GM12864 (cell line): ENCODE measurements at regions not wholly inside any gene's neighbourhood (a gene's known extent, or its start where the extent isn't known, plus 50 kb on each side); places are given as distances from the start of the nearest gene placed in this dataset.

Source experiments
- DNase-seq: peaks from one replicate; pipeline ENCODE4 v3.0.0-alpha.2; 2011; ENCODE audit warnings: low read depth
- H3K4me3 ChIP-seq: 2 replicates; pipeline ENCODE4 v1.5.1; 2011; ENCODE audit warnings: mild to moderate bottlenecking, low read depth, low read length, control low read depth
- TF ChIP-seq, protein P1 (sequence below): IDR thresholded peaks from 2 replicates; pipeline ENCODE4 v1.5.1; 2011; ENCODE audit warnings: low read depth, mild to moderate bottlenecking, moderate library complexity, low read length, control low read depth, inconsistent platforms; ENCODE audit errors: missing control alignments

GRCh38 chr2:217478831-217479455, 523.9 kb downstream of the TNS1 start:
- no peak overlapping the region for H3K4me3 ChIP-seq
- TF ChIP-seq, protein P1, sequence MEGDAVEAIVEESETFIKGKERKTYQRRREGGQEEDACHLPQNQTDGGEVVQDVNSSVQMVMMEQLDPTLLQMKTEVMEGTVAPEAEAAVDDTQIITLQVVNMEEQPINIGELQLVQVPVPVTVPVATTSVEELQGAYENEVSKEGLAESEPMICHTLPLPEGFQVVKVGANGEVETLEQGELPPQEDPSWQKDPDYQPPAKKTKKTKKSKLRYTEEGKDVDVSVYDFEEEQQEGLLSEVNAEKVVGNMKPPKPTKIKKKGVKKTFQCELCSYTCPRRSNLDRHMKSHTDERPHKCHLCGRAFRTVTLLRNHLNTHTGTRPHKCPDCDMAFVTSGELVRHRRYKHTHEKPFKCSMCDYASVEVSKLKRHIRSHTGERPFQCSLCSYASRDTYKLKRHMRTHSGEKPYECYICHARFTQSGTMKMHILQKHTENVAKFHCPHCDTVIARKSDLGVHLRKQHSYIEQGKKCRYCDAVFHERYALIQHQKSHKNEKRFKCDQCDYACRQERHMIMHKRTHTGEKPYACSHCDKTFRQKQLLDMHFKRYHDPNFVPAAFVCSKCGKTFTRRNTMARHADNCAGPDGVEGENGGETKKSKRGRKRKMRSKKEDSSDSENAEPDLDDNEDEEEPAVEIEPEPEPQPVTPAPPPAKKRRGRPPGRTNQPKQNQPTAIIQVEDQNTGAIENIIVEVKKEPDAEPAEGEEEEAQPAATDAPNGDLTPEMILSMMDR = no peak
- DNase-seq = no peak

DNA sequence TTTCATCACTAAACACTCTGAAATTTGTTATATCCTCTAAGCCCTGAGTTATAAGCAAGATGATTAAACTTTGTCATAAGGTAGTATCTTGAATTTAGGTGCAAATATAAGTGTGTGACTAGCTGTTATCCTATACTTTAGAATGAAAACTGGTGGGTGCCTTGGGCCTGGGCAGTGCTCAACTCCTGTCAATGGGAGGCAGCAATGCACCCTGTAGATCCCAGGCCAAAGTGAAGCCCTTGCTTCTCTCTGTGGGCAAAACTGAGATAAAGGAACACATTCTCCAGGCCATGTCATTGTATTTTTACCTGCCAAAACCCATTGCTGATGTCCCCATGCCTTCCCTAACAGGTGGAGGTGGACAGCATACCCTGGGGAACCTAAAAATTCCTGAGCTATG, 525.2 kb downstream of the TNS1 start:
- no peak for DNase-seq

GRCh38 chr2:217475791-217476190, 527.0 kb downstream of the TNS1 start:
- TF ChIP-seq, protein P1 = no peak
- DNase-seq = no peak

More for the DNA sequence above, 525.2 kb downstream of the TNS1 start:
- TF ChIP-seq, protein P1 = no peak
- H3K4me3 ChIP-seq = no peak overlapping the region

GRCh38 chr2:217475101-217475500, 527.7 kb downstream of the TNS1 start:
- H3K4me3 ChIP-seq = no peak overlapping the region
- TF ChIP-seq, protein P1 = no peak
- DNase-seq = no peak

More at GRCh38 chr2:217475791-217476190, 527.0 kb downstream of the TNS1 start:
- H3K4me3 ChIP-seq = no peak overlapping the region

DNA sequence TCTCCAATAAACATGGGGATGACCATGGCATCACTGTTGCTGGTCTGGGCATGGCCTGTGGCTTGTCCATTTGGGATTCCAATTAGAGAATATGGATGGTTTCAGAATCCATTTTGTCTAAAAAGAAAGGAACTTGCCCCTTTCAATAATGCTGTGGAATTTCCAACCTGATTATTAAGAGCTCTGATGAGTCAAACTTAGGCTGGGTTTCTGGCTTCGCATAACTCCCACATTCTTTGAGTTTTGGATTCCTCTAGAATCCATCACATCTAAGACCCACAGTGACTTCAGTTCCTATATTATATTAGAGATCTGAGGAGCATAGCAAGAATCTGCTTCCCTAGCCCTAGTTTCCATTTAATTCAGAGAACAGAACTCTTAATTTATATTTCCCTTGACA, 531.5 kb downstream of the TNS1 start:
- no peak for DNase-seq
- H3K4me3 ChIP-seq = no peak overlapping the region
- TF ChIP-seq, protein P1 = no peak

DNA sequence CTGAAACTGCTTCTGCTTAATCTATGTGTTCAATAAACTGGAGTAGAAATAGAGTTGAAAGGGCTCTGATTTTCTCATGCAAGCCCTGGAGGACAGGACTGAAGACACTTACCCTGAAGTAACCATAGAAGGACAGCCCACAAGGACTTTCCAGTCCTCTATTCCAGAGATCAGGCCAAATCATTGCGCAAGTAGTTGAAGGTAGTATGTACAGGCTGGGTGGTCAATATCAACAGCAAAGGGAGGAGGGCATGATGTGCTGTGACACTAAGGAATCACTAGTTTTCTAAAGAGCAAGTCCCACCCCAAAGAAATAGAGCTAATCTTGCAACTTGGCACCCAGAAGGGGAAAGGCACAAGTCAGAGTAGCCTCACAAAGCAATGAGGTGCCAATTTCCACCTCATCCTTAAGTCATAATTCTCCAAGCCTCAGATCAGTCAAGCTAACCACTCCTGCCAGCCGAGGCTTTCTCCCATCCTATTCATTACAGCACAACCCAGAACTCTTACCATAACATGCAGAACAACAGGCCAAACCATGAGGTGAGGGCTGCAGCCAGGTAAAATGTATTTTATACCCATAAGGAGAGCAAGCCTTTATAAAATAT, 533.5 kb downstream of the TNS1 start:
- no peak overlapping the region for H3K4me3 ChIP-seq
- TF ChIP-seq, protein P1 = no peak
- DNase-seq = no peak
